ENCODE measurements at regions not wholly inside any gene's neighbourhood (a gene's known extent, or its start where the extent isn't known, plus 50 kb on each side); places are given as distances from the start of the nearest gene placed in this dataset.
"Not testable (repeated sequence)": the region's sequence is repeated elsewhere in the genome, so short reads cannot be mapped to it uniquely, and the experiment has no call there.

DNA sequence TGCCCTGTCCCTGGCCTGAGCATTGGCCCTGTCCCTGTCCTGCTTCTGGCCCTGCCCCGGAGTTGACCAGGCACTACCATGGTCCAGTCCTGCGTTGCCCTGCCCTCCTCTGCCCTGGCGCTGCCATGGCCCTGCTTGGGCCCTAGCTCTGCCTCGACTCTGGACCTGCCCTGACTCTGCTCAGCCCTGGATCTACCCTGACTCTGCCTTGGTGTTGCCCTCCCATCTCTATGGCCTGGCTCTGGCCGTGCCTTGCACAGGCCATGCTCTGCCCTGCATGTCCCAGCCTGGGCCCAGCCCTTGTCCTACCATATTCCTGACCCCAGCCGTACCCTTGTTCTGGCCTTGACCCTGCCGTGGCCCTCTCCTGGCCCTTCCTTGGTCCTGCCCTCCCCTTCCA lies 235.7 kb downstream of the GOLGA6L6 start:
- TF ChIP-seq, protein P1, sequence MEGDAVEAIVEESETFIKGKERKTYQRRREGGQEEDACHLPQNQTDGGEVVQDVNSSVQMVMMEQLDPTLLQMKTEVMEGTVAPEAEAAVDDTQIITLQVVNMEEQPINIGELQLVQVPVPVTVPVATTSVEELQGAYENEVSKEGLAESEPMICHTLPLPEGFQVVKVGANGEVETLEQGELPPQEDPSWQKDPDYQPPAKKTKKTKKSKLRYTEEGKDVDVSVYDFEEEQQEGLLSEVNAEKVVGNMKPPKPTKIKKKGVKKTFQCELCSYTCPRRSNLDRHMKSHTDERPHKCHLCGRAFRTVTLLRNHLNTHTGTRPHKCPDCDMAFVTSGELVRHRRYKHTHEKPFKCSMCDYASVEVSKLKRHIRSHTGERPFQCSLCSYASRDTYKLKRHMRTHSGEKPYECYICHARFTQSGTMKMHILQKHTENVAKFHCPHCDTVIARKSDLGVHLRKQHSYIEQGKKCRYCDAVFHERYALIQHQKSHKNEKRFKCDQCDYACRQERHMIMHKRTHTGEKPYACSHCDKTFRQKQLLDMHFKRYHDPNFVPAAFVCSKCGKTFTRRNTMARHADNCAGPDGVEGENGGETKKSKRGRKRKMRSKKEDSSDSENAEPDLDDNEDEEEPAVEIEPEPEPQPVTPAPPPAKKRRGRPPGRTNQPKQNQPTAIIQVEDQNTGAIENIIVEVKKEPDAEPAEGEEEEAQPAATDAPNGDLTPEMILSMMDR (IDR thresholded peaks at IDR 0.05; ENCODE audit: low read depth, low read length): not testable (repeated sequence)
- TF ChIP-seq, protein P2, sequence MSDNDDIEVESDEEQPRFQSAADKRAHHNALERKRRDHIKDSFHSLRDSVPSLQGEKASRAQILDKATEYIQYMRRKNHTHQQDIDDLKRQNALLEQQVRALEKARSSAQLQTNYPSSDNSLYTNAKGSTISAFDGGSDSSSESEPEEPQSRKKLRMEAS (IDR thresholded peaks at IDR 0.05; ENCODE audit: low read depth, low read length): not testable (repeated sequence)

Data from NB4 (cell line).